Karpas-422 (cell line): ENCODE measurements at regions not wholly inside any gene's neighbourhood (a gene's known extent, or its start where the extent isn't known, plus 50 kb on each side); places are given as distances from the start of the nearest gene placed in this dataset.

Source experiments
- DNase-seq: peaks from one replicate; pipeline ENCODE4 v3.0.0-alpha.2; 2015
- H2AFZ ChIP-seq: fragments of 200-600 bp; sonication (generic); 2 replicates; pipeline ENCODE4 v1.6.1; 2014; ENCODE audit warnings: antibody characterized with exemption, low read length, mixed read lengths
- H3K27ac ChIP-seq: fragments of 200-600 bp; sonication (generic); 2 replicates; pipeline ENCODE4 v1.5.1; 2014; ENCODE audit warnings: mild to moderate bottlenecking, low read length, moderate library complexity
- H3K27me3 ChIP-seq: fragments of 200-600 bp; sonication (generic); 2 replicates; pipeline ENCODE4 v1.6.1; 2014; ENCODE audit warnings: low read length, mixed read lengths
- H3K36me3 ChIP-seq: fragments of 200-600 bp; sonication (generic); 2 replicates; pipeline ENCODE4 v1.6.1; 2014; ENCODE audit warnings: low read length, mixed read lengths; ENCODE audit not compliant: insufficient read depth
- H3K4me1 ChIP-seq: fragments of 200-600 bp; sonication (generic); 2 replicates; pipeline ENCODE4 v1.6.1; 2014; ENCODE audit warnings: mild to moderate bottlenecking, low read length, mixed read lengths
- H3K4me2 ChIP-seq: fragments of 200-600 bp; sonication (generic); 2 replicates; pipeline ENCODE4 v1.6.1; 2014; ENCODE audit warnings: low read length, low read depth, mild to moderate bottlenecking; ENCODE audit not compliant: poor library complexity, severe bottlenecking
- H3K4me3 ChIP-seq: fragments of 200-600 bp; sonication (generic); 2 replicates; pipeline ENCODE4 v1.5.1; 2014; ENCODE audit warnings: mild to moderate bottlenecking, antibody characterized with exemption, low read length, mixed read lengths
- H3K79me2 ChIP-seq: fragments of 200-600 bp; sonication (generic); 2 replicates; pipeline ENCODE4 v1.6.1; 2014; ENCODE audit warnings: mild to moderate bottlenecking, low read length, mixed read lengths
- H3K9ac ChIP-seq: fragments of 200-600 bp; sonication (generic); 2 replicates; pipeline ENCODE4 v1.6.0; 2014; ENCODE audit warnings: low read length
- H3K9me2 ChIP-seq: fragments of 200-600 bp; sonication (generic), shearing (Covaris generic); replicated peaks from 2 replicates; pipeline ENCODE4 v1.6.0; 2014; ENCODE audit warnings: mild to moderate bottlenecking, low read length, moderate library complexity; ENCODE audit not compliant: insufficient read depth
- H3K9me3 ChIP-seq: fragments of 300-700, 200-600 bp; sonication (generic); 2 replicates; pipeline ENCODE4 v1.6.1; 2014; ENCODE audit warnings: low read length, mixed read lengths
- H4K20me1 ChIP-seq: fragments of 200-600 bp; sonication (generic); 2 replicates; pipeline ENCODE4 v1.6.1; 2014; ENCODE audit warnings: mild to moderate bottlenecking, antibody characterized with exemption, low read length, low read depth; ENCODE audit not compliant: insufficient read depth

- H4K20me1 ChIP-seq: no peaks in the 10 kb centered on the region
- H3K4me2 ChIP-seq: no peak overlapping the region
- H3K9me3 ChIP-seq: peaks cover 22% of the 10 kb centered on the region
- H2AFZ ChIP-seq: no peak overlapping the region
- no peaks in the 10 kb centered on the region for H3K4me1 ChIP-seq
- H3K36me3 ChIP-seq: no peaks in the 10 kb centered on the region
- DNase-seq: no peak
- H3K27me3 ChIP-seq: no peaks in the 10 kb centered on the region
- H3K27ac ChIP-seq: no peak overlapping the region
- H3K4me3 ChIP-seq: no peak overlapping the region
- no peak overlapping the region for H3K9ac ChIP-seq
- no peaks in the 10 kb centered on the region for H3K9me2 ChIP-seq
- H3K79me2 ChIP-seq: no peaks in the 10 kb centered on the region
Observed at GRCh38 chr5:106135473-106135872, 1535.3 kb downstream of the EFNA5 start.

DNA sequence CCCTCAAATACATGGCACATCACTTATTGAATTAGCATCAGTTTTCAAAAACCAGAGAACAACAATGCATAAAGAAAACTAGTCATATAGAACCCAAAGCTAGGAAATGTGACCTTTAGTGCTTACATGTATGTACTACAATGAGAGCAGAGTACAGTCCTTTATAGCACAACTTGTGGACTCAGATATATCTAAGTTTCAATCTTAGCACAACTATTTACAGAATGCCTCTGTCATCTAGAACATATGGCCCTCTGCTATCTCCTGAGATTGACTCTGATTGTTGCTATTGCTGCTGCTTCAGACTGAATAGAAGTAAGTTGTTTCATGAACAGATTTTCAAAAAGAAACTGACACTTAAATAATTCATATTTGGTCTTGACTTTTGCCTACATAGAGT lies 1536.2 kb downstream of the EFNA5 start:
- H3K36me3 ChIP-seq: no peaks in the 10 kb centered on the region
- no peaks in the 10 kb centered on the region for H3K27me3 ChIP-seq
- H3K4me2 ChIP-seq: no peak overlapping the region
- DNase-seq: no peak
- peaks cover 23% of the 10 kb centered on the region for H3K9me3 ChIP-seq
- H3K4me3 ChIP-seq: no peak overlapping the region
- no peak overlapping the region for H2AFZ ChIP-seq
- no peak overlapping the region for H3K9ac ChIP-seq
- no peaks in the 10 kb centered on the region for H4K20me1 ChIP-seq
- no peaks in the 10 kb centered on the region for H3K4me1 ChIP-seq
- no peak overlapping the region for H3K27ac ChIP-seq
- no peaks in the 10 kb centered on the region for H3K9me2 ChIP-seq
- no peaks in the 10 kb centered on the region for H3K79me2 ChIP-seq

GRCh38 chr5:106127985-106128384 lies 1542.8 kb downstream of the EFNA5 start:
- Histone ChIP-seq H3K27me3 (no peaks in the 10 kb centered on the region), H3K27ac (no peak overlapping the region), H3K9ac (no peak overlapping the region), H3K9me3 (peaks cover 22% of the 10 kb centered on the region), H2AFZ (no peak overlapping the region), H4K20me1 (no peaks in the 10 kb centered on the region), H3K79me2 (no peaks in the 10 kb centered on the region), H3K4me2 (no peak overlapping the region), H3K36me3 (no peaks in the 10 kb centered on the region), H3K4me3 (no peak overlapping the region), H3K9me2 (no peaks in the 10 kb centered on the region), H3K4me1 (no peaks in the 10 kb centered on the region)
- no peak for DNase-seq

- no peak overlapping the region for H3K4me2 ChIP-seq
- H2AFZ ChIP-seq: no peak overlapping the region
- peaks cover 22% of the 10 kb centered on the region for H3K9me3 ChIP-seq
- H3K4me1 ChIP-seq: no peaks in the 10 kb centered on the region
- H3K9me2 ChIP-seq: no peaks in the 10 kb centered on the region
- H3K9ac ChIP-seq: no peak overlapping the region
- H3K36me3 ChIP-seq: no peaks in the 10 kb centered on the region
- no peaks in the 10 kb centered on the region for H3K79me2 ChIP-seq
- no peak overlapping the region for H3K27ac ChIP-seq
- H3K27me3 ChIP-seq: no peaks in the 10 kb centered on the region
- DNase-seq: no peak
- H3K4me3 ChIP-seq: no peak overlapping the region
- H4K20me1 ChIP-seq: no peaks in the 10 kb centered on the region
Observed at GRCh38 chr5:106127341-106127781, 1543.4 kb downstream of the EFNA5 start.

GRCh38 chr5:106121972-106122605 lies 1548.6 kb downstream of the EFNA5 start:
- H3K4me3 ChIP-seq: no peak overlapping the region
- no peak overlapping the region for H2AFZ ChIP-seq
- H3K9ac ChIP-seq: no peak overlapping the region
- no peaks in the 10 kb centered on the region for H4K20me1 ChIP-seq
- H3K79me2 ChIP-seq: no peaks in the 10 kb centered on the region
- H3K27me3 ChIP-seq: no peaks in the 10 kb centered on the region
- H3K4me1 ChIP-seq: no peaks in the 10 kb centered on the region
- DNase-seq: peak; percentile 65
- no peak overlapping the region for H3K4me2 ChIP-seq
- H3K9me2 ChIP-seq: no peaks in the 10 kb centered on the region
- H3K27ac ChIP-seq: no peak overlapping the region
- peaks cover 4% of the 10 kb centered on the region; the same call in 1 of the 2 replicates for H3K9me3 ChIP-seq
- no peaks in the 10 kb centered on the region for H3K36me3 ChIP-seq

DNA sequence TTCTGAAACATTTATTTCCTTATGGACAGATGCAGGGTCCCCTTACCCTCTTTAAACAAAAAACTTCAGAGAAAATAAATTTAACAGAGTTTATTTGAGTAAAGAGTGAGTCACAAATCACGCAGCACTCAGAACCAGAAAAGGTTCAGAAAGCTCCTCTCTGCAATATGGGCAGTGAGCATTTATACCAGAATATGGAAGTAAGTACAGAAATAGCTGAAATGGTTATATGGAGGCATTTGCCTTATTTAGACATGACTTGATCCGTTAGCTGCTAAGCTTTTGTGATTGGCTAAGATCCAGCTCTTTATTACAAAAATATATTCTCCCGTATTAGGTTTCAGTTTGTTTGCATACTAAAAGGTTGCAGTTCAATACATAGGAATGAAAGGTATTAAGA lies 1554.1 kb downstream of the EFNA5 start:
- Histone ChIP-seq H3K9ac (no peak overlapping the region), H3K4me3 (no peak overlapping the region), H3K9me3 (peaks cover 12% of the 10 kb centered on the region), H3K27ac (no peak overlapping the region), H3K27me3 (no peaks in the 10 kb centered on the region), H3K36me3 (no peaks in the 10 kb centered on the region), H3K4me1 (no peaks in the 10 kb centered on the region), H2AFZ (no peak overlapping the region), H3K4me2 (no peak overlapping the region), H3K79me2 (no peaks in the 10 kb centered on the region), H3K9me2 (no peaks in the 10 kb centered on the region), H4K20me1 (no peaks in the 10 kb centered on the region)
- no peak for DNase-seq

GRCh38 chr5:106113922-106114321 lies 1556.8 kb downstream of the EFNA5 start:
- Histone ChIP-seq H4K20me1 (no peaks in the 10 kb centered on the region), H3K27me3 (no peaks in the 10 kb centered on the region)
- DNase-seq: no peak

GRCh38 chr5:106106384-106106783 lies 1564.4 kb downstream of the EFNA5 start:
- Histone ChIP-seq H3K9me3 (peaks cover 13% of the 10 kb centered on the region), H2AFZ (no peak overlapping the region), H3K9ac (no peak overlapping the region)

More at GRCh38 chr5:106113922-106114321, 1556.8 kb downstream of the EFNA5 start:
- H3K4me3 ChIP-seq: no peak overlapping the region
- H3K79me2 ChIP-seq: no peaks in the 10 kb centered on the region
- H3K36me3 ChIP-seq: no peaks in the 10 kb centered on the region
- no peak overlapping the region for H2AFZ ChIP-seq
- no peaks in the 10 kb centered on the region for H3K4me1 ChIP-seq
- H3K9me2 ChIP-seq: no peaks in the 10 kb centered on the region
- peaks cover 22% of the 10 kb centered on the region for H3K9me3 ChIP-seq
- H3K27ac ChIP-seq: no peak overlapping the region
- H3K4me2 ChIP-seq: no peak overlapping the region
- H3K9ac ChIP-seq: no peak overlapping the region

More at GRCh38 chr5:106106384-106106783, 1564.4 kb downstream of the EFNA5 start:
- Histone ChIP-seq H3K4me3 (no peak overlapping the region), H3K27ac (no peak overlapping the region), H3K79me2 (no peaks in the 10 kb centered on the region), H3K9me2 (no peaks in the 10 kb centered on the region), H3K36me3 (no peaks in the 10 kb centered on the region), H3K27me3 (no peaks in the 10 kb centered on the region), H3K4me2 (no peak overlapping the region), H3K4me1 (no peaks in the 10 kb centered on the region), H4K20me1 (no peaks in the 10 kb centered on the region)
- DNase-seq: no peak
